GM23338 (cell line): ENCODE measurements at regions not wholly inside any gene's neighbourhood (a gene's known extent, or its start where the extent isn't known, plus 50 kb on each side); places are given as distances from the start of the nearest gene placed in this dataset.

ENCODE experiments used
- ATAC-seq: fragments of 200-7000 bp; cut with Tn5 transposase; 3 replicates; pipeline ENCODE4 v1.9.1; 2020
- DNase-seq: peaks from one replicate; pipeline ENCODE4 v3.0.0-alpha.2; 2015; ENCODE audit warnings: low spot score
- H2AFZ ChIP-seq: fragments of 200-600 bp; sonication (generic); 2 replicates; pipeline ENCODE4 v1.8.0; 2016; ENCODE audit warnings: antibody characterized with exemption, mild to moderate bottlenecking, moderate library complexity
- H3F3A ChIP-seq: fragments of 200-600 bp; sonication (generic); replicated peaks from 2 replicates; pipeline ENCODE4 v1.8.0; 2017; ENCODE audit warnings: antibody characterized with exemption, mixed run types, low read depth
- H3K27ac ChIP-seq: fragments of 200-600 bp; sonication (generic); 2 replicates; pipeline ENCODE4 v1.6.1; 2016; ENCODE audit warnings: low read depth
- H3K27me3 ChIP-seq: fragments of 200-600 bp; sonication (generic); 2 replicates; pipeline ENCODE4 v1.8.0; 2016; ENCODE audit warnings: mild to moderate bottlenecking, mixed run types, moderate library complexity; ENCODE audit not compliant: insufficient read depth
- H3K36me3 ChIP-seq: fragments of 200-600 bp; sonication (generic); 2 replicates; pipeline ENCODE4 v1.8.0; 2016; ENCODE audit warnings: mild to moderate bottlenecking; ENCODE audit not compliant: insufficient read depth
- H3K4me1 ChIP-seq: fragments of 200-600 bp; sonication (generic); 2 replicates; pipeline ENCODE4 v1.8.0; 2016; ENCODE audit warnings: mild to moderate bottlenecking, moderate library complexity; ENCODE audit not compliant: insufficient read depth
- H3K4me2 ChIP-seq: fragments of 200-600 bp; sonication (generic); 2 replicates; pipeline ENCODE4 v1.7.1; 2017; ENCODE audit warnings: mixed run types
- H3K4me3 ChIP-seq: fragments of 200-600 bp; sonication (generic); 2 replicates; pipeline ENCODE4 v1.6.1; 2016; ENCODE audit warnings: mixed run types
- H3K79me2 ChIP-seq: fragments of 200-600 bp; sonication (generic); replicated peaks from 2 replicates; pipeline ENCODE4 v1.8.0; 2017; ENCODE audit warnings: mild to moderate bottlenecking; ENCODE audit not compliant: insufficient read depth
- H3K9me2 ChIP-seq: fragments of 200-600 bp; sonication (generic); 2 replicates; pipeline ENCODE4 v1.8.0; 2017; ENCODE audit not compliant: insufficient read depth
- H4K20me1 ChIP-seq: fragments of 200-600 bp; sonication (generic); replicated peaks from 2 replicates; pipeline ENCODE4 v1.8.0; 2017; ENCODE audit warnings: mild to moderate bottlenecking; ENCODE audit not compliant: insufficient read depth
- H3K27ac Mint-ChIP-seq: 2 replicates; pipeline ENCODE4 v1.8.0; 2020; ENCODE audit warnings: inconsistent platforms, mild to moderate bottlenecking, moderate library complexity, mixed read lengths
- H3K27me3 Mint-ChIP-seq: 3 replicates; pipeline ENCODE4 v1.8.0; 2022; ENCODE audit warnings: low read depth, mild to moderate bottlenecking, moderate library complexity, mixed read lengths, inconsistent platforms; ENCODE audit not compliant: insufficient read depth, poor library complexity
- H3K36me3 Mint-ChIP-seq: 3 replicates; pipeline ENCODE4 v1.8.0; 2021; ENCODE audit warnings: low read depth, mild to moderate bottlenecking, inconsistent platforms, moderate library complexity, mixed read lengths
- H3K4me1 Mint-ChIP-seq: 3 replicates; pipeline ENCODE4 v1.8.0; 2020; ENCODE audit warnings: mild to moderate bottlenecking, inconsistent platforms, mixed read lengths
- H3K4me3 Mint-ChIP-seq: 3 replicates; pipeline ENCODE4 v1.8.0; 2021; ENCODE audit warnings: moderate library complexity, mild to moderate bottlenecking, inconsistent platforms, mixed read lengths
- H3K9me3 Mint-ChIP-seq: 3 replicates; pipeline ENCODE4 v1.8.0; 2020; ENCODE audit warnings: moderate library complexity, mild to moderate bottlenecking, inconsistent platforms, mixed read lengths
- CREB1 ChIP-seq: fragments of 250-450 bp; sonication (Bioruptor Pico); IDR thresholded peaks from 2 replicates; pipeline ENCODE4 v1.5.0; 2020; ENCODE audit warnings: low read depth, mild to moderate bottlenecking, moderate library complexity
- EZH2 ChIP-seq: fragments of 200-600 bp; sonication (generic); IDR thresholded peaks from one replicate; pipeline ENCODE4 v1.8.0; 2017; ENCODE audit warnings: antibody characterized with exemption, mild to moderate bottlenecking, low read depth; ENCODE audit not compliant: unreplicated experiment
- JUNB ChIP-seq: IDR thresholded peaks from one replicate; pipeline ENCODE4 v1.6.1; 2016; ENCODE audit warnings: antibody characterized with exemption; ENCODE audit not compliant: unreplicated experiment
- NANOG ChIP-seq: IDR thresholded peaks from 2 replicates; pipeline ENCODE4 v1.6.1; 2016; ENCODE audit warnings: antibody characterized with exemption, borderline replicate concordance
- POLR2AphosphoS5 ChIP-seq: IDR thresholded peaks from 2 replicates; pipeline ENCODE4 v1.6.1; 2016; ENCODE audit warnings: antibody characterized with exemption, low read depth
- STAT1 ChIP-seq: IDR thresholded peaks from one replicate; pipeline ENCODE4 v1.6.1; 2016; ENCODE audit warnings: antibody characterized with exemption; ENCODE audit not compliant: unreplicated experiment
- ZNF331 ChIP-seq: fragments of 250-450 bp; sonication (Bioruptor Pico); IDR thresholded peaks from 2 replicates; pipeline ENCODE4 v1.5.0; 2020; ENCODE audit warnings: low read depth, mild to moderate bottlenecking, moderate library complexity
- TF ChIP-seq, protein P1 (sequence below): IDR thresholded peaks from one replicate; pipeline ENCODE4 v1.6.1; 2018; ENCODE audit warnings: antibody characterized with exemption; ENCODE audit not compliant: unreplicated experiment
- TF ChIP-seq, protein P2 (sequence below), 2 experiments: fragments of 200-600 bp in 1 of 2; sonication (generic) in 1 of 2; conservative IDR thresholded peaks; 2 replicates each; pipeline versions ENCODE4 v1.5.1 to v1.6.1; 2016 to 2017; ENCODE audit warnings: antibody characterized with exemption in 2 of 2, low read depth in 2 of 2, mild to moderate bottlenecking in 2 of 2, moderate library complexity in 1 of 2
- TF ChIP-seq, protein P3 (sequence below): fragments of 250-450 bp; sonication (Bioruptor Pico); IDR thresholded peaks from 2 replicates; pipeline ENCODE4 v1.5.0; 2020; ENCODE audit warnings: mild to moderate bottlenecking, moderate library complexity

DNA sequence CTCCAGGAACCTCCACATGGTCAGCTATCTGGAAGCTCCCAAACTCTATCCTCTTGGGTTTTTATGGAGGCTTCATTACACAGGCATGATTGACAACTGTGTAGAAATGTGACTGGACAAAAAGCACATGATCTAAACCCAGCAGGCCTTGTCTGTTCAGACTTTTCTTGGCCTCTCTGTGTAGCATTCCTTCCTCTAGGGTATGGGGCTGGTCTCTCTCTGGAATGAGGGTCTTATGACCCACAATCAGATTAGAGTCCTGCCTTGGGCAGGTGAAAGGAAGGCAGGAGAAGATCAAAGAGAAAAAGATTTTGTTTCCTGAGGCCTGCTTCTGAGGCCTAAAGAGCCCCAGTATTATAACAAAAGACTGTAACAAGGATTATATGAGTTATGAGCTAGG lies 162.7 kb downstream of the SP3 start (continued):
- TF ChIP-seq, protein P1, sequence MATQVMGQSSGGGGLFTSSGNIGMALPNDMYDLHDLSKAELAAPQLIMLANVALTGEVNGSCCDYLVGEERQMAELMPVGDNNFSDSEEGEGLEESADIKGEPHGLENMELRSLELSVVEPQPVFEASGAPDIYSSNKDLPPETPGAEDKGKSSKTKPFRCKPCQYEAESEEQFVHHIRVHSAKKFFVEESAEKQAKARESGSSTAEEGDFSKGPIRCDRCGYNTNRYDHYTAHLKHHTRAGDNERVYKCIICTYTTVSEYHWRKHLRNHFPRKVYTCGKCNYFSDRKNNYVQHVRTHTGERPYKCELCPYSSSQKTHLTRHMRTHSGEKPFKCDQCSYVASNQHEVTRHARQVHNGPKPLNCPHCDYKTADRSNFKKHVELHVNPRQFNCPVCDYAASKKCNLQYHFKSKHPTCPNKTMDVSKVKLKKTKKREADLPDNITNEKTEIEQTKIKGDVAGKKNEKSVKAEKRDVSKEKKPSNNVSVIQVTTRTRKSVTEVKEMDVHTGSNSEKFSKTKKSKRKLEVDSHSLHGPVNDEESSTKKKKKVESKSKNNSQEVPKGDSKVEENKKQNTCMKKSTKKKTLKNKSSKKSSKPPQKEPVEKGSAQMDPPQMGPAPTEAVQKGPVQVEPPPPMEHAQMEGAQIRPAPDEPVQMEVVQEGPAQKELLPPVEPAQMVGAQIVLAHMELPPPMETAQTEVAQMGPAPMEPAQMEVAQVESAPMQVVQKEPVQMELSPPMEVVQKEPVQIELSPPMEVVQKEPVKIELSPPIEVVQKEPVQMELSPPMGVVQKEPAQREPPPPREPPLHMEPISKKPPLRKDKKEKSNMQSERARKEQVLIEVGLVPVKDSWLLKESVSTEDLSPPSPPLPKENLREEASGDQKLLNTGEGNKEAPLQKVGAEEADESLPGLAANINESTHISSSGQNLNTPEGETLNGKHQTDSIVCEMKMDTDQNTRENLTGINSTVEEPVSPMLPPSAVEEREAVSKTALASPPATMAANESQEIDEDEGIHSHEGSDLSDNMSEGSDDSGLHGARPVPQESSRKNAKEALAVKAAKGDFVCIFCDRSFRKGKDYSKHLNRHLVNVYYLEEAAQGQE: no peak
- TF ChIP-seq NANOG: no peak
- TF ChIP-seq JUNB: no peak
- no peak for TF ChIP-seq STAT1
- no peak for TF ChIP-seq EZH2
- no peak for TF ChIP-seq ZNF331 (CRISPR knock-in tag)
- TF ChIP-seq, protein P2, sequence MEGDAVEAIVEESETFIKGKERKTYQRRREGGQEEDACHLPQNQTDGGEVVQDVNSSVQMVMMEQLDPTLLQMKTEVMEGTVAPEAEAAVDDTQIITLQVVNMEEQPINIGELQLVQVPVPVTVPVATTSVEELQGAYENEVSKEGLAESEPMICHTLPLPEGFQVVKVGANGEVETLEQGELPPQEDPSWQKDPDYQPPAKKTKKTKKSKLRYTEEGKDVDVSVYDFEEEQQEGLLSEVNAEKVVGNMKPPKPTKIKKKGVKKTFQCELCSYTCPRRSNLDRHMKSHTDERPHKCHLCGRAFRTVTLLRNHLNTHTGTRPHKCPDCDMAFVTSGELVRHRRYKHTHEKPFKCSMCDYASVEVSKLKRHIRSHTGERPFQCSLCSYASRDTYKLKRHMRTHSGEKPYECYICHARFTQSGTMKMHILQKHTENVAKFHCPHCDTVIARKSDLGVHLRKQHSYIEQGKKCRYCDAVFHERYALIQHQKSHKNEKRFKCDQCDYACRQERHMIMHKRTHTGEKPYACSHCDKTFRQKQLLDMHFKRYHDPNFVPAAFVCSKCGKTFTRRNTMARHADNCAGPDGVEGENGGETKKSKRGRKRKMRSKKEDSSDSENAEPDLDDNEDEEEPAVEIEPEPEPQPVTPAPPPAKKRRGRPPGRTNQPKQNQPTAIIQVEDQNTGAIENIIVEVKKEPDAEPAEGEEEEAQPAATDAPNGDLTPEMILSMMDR (conservative IDR thresholded peaks at IDR 0.05; ENCODE audit: low read depth in 2 of 2): no peak; a peak in 1 of 4 replicates

DNA sequence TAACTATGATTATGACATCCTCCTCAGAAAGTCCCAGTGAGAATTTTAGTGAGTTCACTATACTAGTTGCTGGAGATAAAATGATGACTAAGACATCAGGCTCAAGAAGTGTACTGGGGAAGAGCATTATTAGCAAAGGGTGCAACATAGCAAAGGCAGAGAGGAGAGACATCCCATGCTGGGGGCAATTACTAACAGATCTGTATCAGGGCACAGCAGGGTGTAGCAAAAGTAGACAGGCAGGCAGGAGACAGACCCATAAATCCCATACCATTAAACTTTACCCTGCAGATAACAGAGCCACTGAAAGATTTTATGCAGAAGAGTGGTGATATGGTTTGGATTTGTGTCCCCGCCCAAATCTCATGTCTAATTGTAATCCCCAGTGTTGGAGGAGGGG lies 161.7 kb downstream of the SP3 start:
- Histone ChIP-seq H4K20me1 (no peaks in the 10 kb centered on the region), H2AFZ (no peak overlapping the region), H3K36me3 (no peaks in the 10 kb centered on the region), H3K79me2 (no peaks in the 10 kb centered on the region), H3K4me3 (no peak overlapping the region), H3K9me2 (peaks cover 16% of the 10 kb centered on the region), H3K4me2 (no peak overlapping the region), H3K27me3 (no peaks in the 10 kb centered on the region), H3F3A (no peaks in the 10 kb centered on the region), H3K27ac (no peak overlapping the region), H3K4me1 (no peaks in the 10 kb centered on the region)
- Mint-ChIP-seq H3K27ac (no peak overlapping the region), H3K27me3 (no peaks in the 10 kb centered on the region), H3K4me1 (peaks cover 4% of the 10 kb centered on the region), H3K9me3 (peaks cover 6% of the 10 kb centered on the region; the same call in 1 of the 3 replicates), H3K4me3 (no peak overlapping the region), H3K36me3 (peaks cover 3% of the 10 kb centered on the region; the same call in 1 of the 3 replicates)
- ATAC-seq: no peak
- DNase-seq: no peak
- TF ChIP-seq, protein P3, sequence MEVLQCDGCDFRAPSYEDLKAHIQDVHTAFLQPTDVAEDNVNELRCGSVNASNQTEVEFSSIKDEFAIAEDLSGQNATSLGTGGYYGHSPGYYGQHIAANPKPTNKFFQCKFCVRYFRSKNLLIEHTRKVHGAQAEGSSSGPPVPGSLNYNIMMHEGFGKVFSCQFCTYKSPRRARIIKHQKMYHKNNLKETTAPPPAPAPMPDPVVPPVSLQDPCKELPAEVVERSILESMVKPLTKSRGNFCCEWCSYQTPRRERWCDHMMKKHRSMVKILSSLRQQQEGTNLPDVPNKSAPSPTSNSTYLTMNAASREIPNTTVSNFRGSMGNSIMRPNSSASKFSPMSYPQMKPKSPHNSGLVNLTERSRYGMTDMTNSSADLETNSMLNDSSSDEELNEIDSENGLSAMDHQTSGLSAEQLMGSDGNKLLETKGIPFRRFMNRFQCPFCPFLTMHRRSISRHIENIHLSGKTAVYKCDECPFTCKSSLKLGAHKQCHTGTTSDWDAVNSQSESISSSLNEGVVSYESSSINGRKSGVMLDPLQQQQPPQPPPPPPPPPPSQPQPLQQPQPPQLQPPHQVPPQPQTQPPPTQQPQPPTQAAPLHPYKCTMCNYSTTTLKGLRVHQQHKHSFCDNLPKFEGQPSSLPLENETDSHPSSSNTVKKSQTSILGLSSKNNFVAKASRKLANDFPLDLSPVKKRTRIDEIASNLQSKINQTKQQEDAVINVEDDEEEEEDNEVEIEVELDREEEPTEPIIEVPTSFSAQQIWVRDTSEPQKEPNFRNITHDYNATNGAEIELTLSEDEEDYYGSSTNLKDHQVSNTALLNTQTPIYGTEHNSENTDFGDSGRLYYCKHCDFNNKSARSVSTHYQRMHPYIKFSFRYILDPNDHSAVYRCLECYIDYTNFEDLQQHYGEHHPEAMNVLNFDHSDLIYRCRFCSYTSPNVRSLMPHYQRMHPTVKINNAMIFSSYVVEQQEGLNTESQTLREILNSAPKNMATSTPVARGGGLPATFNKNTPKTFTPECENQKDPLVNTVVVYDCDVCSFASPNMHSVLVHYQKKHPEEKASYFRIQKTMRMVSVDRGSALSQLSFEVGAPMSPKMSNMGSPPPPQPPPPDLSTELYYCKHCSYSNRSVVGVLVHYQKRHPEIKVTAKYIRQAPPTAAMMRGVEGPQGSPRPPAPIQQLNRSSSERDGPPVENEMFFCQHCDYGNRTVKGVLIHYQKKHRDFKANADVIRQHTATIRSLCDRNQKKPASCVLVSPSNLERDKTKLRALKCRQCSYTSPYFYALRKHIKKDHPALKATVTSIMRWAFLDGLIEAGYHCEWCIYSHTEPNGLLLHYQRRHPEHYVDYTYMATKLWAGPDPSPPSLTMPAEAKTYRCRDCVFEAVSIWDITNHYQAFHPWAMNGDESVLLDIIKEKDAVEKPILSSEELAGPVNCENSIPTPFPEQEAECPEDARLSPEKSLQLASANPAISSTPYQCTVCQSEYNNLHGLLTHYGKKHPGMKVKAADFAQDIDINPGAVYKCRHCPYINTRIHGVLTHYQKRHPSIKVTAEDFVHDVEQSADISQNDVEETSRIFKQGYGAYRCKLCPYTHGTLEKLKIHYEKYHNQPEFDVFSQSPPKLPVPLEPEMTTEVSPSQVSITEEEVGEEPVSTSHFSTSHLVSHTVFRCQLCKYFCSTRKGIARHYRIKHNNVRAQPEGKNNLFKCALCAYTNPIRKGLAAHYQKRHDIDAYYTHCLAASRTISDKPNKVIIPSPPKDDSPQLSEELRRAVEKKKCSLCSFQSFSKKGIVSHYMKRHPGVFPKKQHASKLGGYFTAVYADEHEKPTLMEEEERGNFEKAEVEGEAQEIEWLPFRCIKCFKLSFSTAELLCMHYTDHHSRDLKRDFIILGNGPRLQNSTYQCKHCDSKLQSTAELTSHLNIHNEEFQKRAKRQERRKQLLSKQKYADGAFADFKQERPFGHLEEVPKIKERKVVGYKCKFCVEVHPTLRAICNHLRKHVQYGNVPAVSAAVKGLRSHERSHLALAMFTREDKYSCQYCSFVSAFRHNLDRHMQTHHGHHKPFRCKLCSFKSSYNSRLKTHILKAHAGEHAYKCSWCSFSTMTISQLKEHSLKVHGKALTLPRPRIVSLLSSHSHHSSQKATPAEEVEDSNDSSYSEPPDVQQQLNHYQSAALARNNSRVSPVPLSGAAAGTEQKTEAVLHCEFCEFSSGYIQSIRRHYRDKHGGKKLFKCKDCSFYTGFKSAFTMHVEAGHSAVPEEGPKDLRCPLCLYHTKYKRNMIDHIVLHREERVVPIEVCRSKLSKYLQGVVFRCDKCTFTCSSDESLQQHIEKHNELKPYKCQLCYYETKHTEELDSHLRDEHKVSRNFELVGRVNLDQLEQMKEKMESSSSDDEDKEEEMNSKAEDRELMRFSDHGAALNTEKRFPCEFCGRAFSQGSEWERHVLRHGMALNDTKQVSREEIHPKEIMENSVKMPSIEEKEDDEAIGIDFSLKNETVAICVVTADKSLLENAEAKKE (CRISPR knock-in tag): no peak
- TF ChIP-seq ZNF331 (CRISPR knock-in tag) (no peak), POLR2AphosphoS5 (no peak), NANOG (no peak), CREB1 (CRISPR knock-in tag) (no peak), STAT1 (no peak)
- TF ChIP-seq, protein P1: no peak
